ENCODE measurements at regions not wholly inside any gene's neighbourhood (a gene's known extent, or its start where the extent isn't known, plus 50 kb on each side); places are given as distances from the start of the nearest gene placed in this dataset.

DNA sequence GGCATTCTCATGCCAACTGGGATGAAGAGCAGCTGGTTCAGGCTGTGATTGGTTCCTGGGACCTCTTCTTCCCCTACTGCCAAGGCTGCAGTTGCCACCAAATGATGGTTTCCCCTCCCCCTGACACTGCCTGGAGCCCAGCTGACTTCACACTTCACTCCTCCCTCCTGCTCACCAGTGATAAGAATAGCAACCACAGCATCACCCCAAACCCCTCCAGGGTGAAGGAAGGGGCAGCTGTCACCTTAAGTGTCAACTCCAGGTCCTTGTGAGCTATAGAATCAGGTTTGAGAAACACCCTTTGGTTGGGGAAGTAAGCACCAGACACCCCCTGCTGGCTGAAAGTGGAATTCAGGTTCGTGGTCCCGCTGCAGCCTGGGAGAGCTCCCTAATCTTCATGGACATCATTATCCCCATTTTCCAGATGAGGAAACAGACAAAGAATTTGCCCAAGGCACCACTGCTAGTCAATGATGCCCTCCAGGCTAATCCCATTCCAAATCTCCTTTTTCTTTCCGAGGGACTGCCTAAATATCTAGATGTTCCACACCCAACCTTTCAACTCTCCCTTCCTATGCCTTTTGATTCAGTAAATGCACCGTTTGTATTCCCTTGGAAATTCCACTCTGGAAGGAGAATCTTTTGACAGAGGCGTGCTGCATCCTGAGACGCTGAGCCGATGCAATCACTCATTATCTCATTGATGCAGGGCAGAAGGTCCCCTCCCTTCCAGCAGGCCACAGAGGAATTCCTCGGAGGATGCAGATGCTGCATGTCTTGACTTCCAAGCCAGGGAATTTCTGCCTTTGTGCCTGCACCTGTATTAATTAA lies 50.6 kb upstream of the UQCRFS1 start:
- no peak for DNase-seq

DNA sequence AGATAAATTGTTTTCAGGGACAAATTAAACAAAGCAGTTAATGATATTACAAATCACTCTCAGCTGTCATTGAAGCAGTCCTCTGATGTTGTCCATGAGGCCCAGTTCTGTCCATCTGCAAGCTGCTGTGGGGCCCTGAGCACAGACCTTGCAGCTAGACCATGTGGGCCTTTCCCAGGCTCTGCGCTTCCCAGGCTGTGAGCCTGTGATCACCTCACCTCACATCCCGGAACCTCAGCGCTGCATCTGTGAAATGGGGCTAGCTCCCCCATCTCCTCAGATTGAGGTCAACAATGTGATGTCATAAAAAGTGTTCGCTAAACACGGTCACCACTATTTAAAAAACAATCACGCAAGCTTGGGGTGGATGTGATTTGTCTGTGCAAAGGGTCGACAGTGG lies 51.9 kb upstream of the UQCRFS1 start:
- DNase-seq = no peak

DNA sequence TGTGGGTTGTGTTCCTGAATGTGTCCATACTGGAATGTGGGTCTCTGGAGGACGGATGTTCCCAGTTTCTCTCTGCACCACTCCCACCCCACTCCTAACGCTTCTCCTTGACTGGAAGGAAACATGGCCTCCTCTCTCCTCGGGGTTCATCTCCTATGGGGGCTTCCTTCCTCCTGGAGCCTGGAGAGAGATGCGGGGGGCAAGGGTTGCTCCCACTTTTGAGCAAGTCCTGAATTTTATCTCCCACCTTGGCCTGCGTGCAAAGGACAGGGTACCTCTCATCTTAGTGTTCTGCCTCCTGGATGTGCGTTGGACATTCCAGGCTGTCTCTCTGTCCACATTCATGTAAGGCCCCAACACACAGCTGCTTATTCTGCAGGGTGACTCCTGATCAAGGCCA lies 52.5 kb upstream of the UQCRFS1 start:
- no peak for DNase-seq

DNA sequence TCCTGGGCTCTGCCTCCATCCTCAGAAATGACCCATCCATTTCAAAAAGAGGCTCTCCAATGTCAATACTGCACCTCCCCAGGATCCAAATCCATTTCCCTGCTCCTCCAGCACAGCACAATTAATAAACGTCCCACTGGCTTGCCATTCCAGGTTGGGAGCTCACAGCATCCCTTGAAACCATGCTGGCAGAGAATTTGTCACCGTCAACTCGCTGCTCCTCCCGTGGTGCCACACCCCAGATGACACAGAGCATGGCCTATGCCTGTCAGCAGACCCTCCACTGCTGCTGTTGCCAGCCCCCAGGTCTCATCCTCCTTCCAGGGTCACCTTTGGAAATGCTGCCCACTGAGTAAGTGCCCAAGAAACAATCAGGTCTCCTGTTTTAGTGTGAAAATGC lies 53.0 kb upstream of the UQCRFS1 start:
- no peak for DNase-seq

DNA sequence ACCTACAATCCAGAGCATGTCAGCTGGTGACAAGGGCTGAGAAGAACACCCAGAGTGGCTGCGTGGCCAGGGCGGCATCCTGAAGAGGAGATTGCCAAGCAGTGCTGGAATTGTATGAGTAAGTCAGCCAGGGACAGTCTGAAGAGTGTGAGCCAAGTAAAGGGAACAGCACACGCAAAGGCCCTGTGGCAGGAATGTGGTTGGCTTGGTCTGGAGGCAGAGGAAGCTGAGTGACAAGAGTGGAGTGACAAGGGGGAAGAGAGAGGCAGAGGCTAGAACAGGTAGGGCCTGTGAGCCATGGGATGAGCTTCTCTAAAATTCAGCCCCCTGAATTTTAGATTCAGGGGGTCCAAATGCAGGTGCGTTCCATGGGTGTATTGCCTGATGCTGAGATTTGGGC lies 53.7 kb upstream of the UQCRFS1 start:
- no peak for DNase-seq

DNA sequence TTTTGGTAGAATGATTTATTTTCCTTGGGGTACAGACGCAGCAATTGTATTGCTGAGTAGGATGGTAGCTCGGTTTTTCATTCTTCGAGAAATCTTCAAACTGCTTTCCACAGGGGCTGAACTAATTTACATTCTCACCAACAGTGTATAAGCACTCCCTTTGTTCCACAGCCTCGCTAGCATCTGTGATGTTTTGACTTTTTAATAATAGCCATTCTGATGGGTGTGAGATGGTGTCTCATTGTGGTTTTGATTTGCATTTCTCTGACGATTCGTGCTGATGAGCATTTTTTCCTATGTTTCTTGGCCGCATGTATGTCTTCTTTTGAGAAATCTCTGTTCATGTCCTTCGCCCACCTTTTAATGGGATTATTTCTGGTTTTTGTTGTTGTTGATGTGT lies 54.8 kb upstream of the UQCRFS1 start:
- no peak for DNase-seq

DNA sequence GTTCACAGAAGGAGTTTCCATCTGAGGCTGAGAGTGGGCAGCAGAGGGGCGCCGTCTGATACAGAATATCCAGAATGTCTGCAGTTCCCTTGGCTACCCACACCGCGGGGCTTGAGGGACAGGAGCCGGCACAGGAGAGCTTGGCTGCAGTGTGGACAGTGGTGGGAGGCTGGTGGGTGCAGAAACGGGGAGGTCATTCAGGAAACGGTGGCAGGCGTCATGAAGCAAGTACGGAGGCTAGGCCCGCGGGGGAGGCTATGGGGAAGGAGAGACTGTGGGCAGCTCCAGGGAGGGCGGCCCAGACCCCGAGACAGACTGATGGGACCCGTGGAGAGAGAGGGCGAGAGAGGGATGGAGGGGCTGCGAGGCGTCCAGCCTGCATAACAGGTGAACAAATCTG lies 55.2 kb upstream of the UQCRFS1 start:
- DNase-seq = no peak

DNA sequence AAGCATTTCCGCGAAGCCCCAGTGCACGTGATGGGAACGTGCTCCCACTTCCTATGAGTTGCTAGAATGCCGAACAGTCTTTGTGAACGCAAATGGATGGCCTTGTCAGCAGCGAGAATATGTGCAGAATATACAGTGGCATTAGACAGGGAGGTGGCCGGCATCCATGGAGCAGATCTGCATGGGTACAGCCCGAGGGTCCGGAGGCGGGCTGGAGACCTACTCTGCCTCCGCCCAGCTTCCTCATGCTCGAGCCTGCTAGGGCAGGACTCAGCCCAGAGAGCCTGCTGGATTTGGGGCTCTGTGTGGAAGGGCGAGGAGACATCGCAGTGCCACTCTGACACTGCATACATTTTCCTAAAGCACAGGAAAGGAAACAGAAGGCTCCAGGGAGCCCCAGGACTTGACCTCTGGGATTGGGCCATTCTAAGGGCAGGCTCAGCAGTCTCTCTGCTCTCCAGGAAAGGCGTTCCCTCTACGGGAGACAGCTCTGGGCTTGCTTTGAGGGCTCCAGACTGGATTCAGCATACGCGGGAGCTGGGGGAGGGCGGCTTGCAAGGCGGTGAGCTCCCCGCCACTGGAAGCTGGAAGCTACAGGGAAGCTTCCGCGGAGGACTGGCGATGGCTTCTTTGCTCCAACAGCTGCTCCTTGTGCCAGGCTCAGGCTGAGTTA lies 55.9 kb upstream of the UQCRFS1 start:
- no peak for DNase-seq

DNA sequence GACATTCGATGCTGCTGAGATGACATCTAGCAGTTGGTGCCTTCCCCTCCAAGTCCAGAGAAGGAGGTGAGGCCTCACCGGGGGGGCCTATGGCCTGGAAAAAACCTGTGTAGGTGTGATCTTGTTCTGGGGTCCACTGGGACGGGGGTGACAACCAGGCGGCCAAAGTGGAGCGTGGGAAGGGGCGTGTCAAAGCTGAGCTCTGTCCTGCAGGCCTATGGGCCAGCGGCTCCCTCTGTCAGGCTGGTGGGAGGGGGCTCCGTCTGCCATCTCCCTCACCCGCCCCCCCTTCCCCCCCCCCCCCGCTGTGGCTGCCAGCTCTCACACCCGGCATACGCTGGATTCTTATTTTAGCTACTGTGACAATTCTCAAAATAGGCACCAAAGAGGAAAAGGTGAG lies 56.7 kb upstream of the UQCRFS1 start:
- DNase-seq = no peak

DNA sequence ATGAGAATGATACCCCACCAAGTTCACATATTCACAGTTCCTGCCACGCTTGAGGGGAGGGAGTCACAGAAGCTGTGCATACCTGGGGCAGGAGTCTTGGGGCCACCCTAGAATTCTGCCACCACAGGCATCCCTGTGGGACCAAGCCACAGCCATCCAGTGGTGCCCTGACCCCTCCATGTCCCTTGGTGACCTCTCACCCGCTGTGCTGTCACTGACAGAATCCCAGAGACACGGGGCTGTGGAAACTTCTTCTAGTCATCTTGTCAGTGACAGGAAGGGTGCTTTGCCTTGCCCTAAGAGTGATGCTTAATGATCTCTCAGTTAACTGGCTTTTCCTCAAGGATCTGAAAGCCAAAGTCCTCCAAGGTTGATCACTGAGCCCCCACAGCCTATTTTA lies 58.4 kb upstream of the UQCRFS1 start:
- no peak for DNase-seq

DNA sequence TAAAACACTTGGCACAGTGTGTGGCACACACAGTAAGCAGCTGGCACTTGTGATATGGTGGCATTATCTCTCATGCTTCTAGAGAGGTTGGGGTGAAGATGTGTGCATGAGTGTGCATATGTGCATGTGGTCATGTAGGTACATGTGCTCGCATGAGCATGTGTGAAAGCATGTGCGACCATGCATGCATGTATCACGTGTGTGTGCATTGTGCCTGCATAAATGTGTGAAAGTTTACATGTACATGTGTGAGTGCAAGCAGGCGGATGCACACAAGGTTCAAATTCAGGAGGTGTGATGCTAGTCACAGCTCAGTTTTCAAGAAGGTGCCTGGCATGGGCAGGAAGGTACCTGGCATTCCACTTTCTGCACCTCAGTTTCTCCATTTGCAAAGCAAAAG lies 59.0 kb upstream of the UQCRFS1 start:
- no peak for DNase-seq

DNA sequence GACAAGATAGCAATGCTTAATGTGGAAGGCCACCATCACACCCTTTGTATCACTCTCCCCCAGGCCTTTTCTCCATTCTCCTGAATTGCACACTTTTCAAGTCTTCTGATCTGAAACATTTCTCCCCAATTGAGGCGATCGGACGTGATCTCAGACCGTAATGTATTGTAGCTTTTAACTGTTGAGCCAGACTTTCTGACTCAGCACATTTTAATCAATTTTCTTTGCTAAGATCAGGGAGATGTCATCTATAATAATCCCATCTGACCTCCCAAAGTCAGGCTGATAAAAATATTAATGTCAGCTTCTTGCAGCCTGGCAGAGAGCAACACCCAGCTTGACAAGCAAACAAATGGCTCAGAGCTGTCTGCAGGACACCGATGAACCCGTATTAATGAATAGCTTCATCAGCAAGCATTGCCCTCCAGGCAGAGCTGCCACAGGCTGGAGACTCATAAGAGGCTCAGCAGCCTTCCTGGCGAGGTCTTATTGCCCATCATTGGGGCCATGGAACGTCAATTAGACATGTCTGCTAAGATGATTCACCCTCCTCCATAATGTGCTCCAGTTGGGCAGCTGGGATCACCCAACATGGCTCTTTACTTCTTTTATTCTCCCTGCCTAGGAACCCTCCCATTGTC lies 60.2 kb upstream of the UQCRFS1 start:
- no peak for DNase-seq

DNA sequence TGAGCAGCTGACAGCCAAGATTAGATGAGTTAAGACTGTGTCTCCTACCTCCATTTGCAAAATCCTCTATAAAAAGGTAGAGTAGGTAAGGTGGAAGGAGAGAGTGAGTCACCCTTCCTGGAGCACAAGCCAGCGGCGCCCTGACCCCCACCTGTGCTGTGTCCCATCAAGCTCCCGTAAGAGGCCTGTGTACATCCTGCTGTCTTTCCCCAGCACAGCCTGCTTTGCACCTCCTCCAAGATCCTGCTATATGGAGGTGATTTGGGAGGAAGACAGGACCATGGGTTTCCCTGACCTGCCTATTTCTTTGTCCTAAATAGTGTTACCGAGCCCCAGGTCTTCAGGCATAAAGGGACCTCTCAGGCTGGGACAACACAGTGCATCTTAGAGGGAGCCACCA lies 62.3 kb upstream of the UQCRFS1 start:
- no peak for DNase-seq

DNA sequence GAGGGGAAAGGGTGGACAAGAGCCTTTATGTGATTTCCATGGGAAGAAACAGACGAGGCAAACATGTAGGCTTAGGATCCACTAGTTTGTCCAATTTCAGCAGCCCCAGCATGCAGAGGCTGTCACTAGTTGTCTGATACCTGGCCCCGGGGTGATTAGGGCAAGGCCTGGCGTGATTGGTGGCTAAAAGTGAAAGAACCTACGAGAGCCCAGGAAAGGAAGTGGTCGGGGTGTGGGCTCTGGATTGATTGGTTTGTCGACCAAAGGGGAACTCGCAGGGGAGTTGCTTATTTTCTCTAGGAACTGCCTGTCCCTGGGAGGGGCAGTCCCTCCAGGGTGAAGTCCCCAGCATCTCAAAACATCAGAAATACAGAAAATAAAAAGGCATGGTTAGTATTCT lies 64.2 kb upstream of the UQCRFS1 start:
- DNase-seq = no peak

DNA sequence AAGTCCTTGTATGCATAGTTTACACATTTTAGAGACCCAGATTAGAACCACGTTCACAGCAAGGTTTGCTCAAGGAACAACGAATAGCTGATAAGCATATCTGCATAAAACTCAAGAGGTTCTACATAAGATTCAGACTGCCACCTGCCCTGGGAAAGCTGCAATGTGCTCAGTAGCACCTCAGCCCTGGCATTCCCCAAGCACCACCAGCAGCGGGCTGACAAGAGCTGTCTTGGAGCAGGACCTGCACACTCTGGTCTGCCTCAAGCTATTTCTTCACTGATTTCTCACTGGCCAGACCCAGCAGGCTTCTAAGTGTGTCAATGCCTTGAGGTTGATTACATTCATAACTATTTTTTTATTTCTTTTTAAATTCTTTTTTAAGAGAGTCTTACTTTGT lies 65.8 kb upstream of the UQCRFS1 start:
- no peak for DNase-seq

DNA sequence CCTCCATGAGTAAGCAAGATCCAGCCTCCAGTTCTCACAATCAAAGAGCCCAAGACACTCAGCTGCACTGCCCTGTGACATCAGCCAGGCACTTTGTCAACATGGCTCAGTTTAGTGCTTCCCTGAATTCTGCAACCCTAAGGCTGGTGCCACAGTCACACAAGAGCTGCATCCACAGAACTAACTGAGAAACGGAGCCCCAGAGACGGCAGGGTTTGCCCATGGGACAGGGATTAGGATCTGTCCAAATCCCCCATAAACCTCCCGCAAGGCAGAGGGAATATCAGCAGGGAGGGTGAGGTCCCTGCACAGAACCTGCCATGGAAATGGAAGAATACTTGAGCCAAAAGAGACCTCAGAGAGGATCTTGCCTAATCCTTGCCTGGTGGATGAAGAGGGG lies 70.4 kb upstream of the UQCRFS1 start:
- DNase-seq = no peak

DNA sequence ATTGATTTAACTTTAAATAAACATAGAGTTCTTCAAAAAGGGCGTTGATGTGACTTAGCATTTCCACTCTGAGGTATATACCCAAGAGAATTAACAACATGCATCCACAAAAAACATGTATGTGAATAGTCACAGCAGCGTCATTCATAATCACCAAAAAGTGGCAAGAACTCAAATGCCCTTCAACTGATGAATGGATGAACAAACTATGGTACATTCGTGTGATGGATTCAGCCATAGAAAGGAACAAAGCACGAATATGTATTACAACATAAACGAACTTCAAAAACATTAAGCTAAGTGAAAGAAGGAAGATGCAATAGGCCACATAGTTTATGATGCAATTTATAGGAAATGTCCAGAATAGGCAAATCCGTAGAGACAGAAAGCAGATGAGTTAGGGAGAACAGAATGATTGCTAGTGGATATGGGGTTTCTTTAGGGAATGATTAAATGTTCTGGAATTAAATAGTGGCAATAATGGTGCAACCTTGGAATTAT lies 72.3 kb upstream of the UQCRFS1 start:
- DNase-seq = no peak

DNA sequence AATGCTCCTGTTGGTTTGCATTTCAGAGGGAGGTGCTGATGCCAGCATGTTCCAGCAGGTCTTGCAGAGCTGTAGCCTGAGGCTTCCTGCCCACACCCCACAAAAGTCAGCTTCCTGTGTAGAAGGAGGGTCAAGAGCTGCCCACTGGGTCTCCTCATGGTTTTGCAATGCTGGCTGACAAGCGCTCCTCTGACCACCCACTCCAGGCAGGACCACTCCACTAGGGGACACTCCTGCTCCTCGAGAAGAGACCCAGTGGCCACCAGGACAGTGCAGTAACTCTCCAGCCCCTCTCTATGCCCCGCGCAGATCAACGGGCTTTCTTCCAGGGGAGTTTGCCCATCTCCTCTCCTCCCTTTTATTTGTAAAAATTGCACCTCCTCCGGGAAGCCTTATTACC lies 72.9 kb upstream of the UQCRFS1 start:
- DNase-seq = no peak

DNA sequence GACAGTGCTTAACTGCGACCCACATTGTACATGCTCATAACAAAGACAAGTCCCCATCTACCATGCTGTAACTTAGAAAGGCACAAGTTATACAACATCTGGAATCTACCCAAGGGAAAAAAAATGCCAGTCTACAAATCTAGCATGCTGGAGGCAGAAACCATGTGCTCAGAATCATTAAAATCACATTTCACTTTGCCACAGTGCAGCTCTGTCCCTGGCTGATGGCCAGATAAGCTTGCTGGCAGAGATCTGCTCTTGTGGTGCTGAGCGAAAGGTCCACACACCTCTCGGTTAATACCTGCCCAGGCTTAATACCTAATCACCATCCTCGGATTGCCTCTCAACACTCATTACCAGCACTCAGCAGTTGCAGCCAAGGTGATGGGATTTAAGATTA lies 74.1 kb upstream of the UQCRFS1 start:
- DNase-seq = no peak

DNA sequence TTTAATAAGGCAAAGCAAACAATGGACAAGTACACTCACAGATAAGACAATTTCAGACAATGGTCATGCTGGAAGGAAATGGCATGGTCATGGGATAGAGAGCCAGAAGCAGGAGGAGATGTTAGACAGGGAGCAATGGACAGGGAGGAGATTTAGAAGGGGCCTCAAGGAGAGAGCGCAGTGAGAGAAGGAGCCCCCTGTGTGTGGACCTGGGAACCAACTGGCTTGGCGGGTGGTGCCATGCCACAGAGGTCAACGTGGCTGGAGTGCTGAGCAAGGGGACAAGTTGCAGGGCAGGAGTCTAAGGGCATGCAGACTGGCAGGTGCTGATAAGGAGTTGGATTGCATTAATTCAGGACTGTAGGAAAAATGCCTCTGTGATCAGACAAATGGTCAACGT lies 75.3 kb upstream of the UQCRFS1 start:
- DNase-seq = no peak

DNA sequence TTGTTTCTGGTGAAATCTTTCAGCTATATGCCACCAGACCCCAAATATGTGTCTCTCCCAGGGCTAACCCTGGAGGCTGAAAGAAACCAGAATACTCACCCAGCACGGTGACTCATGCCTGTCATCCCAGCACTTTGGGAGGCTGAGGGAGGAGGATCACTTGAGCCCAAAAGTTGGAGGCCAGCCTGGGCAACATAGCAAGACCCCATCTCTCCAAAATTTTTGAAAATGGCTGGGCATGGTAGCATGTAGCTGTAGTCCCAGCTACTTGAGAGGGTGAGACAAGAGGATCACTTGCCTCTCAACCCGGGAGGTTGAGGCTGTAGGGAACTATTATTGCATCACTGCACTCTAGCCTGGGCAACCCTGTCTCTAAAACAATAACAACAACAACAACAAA lies 76.1 kb upstream of the UQCRFS1 start:
- DNase-seq = no peak

DNA sequence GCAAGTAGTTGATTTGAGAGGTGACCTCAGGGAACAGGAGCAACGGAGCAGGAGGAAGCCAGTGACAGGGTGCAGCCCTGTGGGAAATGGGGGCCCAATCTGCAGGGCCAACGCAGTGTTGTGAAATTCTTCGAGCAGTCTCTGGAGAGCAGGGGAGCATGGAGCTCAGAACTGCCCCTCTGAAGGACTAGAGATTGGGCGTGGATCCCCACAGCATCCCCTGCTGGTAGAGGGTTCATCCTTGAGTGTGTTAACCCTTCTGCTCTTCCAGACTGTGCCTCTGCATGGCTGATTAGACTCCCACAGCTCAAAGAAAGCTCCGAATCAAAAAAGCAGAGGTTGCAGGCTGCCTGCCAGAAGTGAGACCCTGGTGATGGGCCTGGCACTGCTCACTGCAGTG lies 77.9 kb upstream of the UQCRFS1 start:
- no peak for DNase-seq

DNA sequence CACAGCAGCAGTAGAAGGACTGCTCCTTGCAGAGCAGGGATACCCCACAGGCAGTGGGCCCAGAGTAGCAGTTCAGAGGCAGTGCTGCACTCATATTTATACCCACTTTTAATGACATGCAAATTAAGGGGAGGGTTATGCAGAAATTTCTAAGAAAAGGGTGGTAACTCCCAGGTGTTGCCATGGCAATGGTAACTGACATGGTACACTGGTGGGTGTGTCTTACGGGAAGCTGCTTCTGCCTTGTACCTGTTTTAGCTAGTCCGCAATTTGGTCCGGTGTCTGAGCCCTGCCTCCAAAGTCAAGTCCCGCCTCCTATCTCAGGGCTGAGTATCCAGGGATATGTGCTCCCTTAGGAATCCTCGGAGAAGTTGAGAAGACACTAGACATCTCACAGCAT lies 79.2 kb upstream of the UQCRFS1 start:
- no peak for DNase-seq

DNA sequence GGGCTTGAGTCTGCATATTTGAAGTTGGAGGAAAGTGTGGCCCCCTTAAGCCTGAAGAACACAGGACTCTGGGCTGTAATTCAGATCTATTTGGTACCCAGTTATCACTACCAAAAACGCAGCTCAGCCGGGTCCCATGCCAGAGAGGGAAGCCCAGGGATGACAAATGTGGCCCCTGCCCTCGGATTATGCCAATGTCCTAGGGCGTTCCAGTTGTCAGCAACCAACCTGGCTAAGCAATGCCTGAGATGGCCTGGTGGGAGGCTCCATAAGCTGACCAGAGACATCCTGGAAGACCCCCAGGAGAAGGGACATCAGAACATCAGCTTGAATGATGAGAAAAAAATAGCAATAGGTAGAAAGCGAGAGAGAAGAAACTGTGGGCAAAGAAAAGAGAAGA lies 79.6 kb upstream of the UQCRFS1 start:
- no peak for DNase-seq

Measured in NCI-H446 treated with DMSO at 0.1 percent for 48 hours (cell line).